A549 (cell line): ENCODE measurements at regions not wholly inside any gene's neighbourhood (a gene's known extent, or its start where the extent isn't known, plus 50 kb on each side); places are given as distances from the start of the nearest gene placed in this dataset.

Source experiments
- BHLHE40 ChIP-seq: IDR thresholded peaks from 2 replicates; pipeline ENCODE4 v1.6.1; 2012; ENCODE audit warnings: low read depth, low read length, inconsistent platforms
- CEBPB ChIP-seq, 2 experiments: fragments of >200 bp in 1 of 2; sonication (Bioruptor Twin) in 1 of 2; formaldehyde crosslinking in 1 of 2; IDR thresholded peaks; 2 replicates each; pipeline ENCODE4 v1.6.1; 2012 to 2016
- MYC ChIP-seq: IDR thresholded peaks from 2 replicates; pipeline ENCODE4 v1.6.1; 2012; ENCODE audit warnings: mild to moderate bottlenecking, inconsistent platforms, low read length, improper control_type of control experiment, borderline replicate concordance
- NFE2L2 ChIP-seq: fragments of 150-350 bp; conservative IDR thresholded peaks from 2 replicates; pipeline ENCODE4 v1.6.1; 2014; ENCODE audit warnings: low read length
- POLR2AphosphoS2 ChIP-seq: conservative IDR thresholded peaks from 2 replicates; pipeline ENCODE4 v1.6.1; 2012; ENCODE audit warnings: low read length, improper control_type of control experiment, inconsistent platforms
- RCOR1 ChIP-seq: fragments of 150-350 bp; IDR thresholded peaks from 2 replicates; pipeline ENCODE4 v1.6.1; 2014; ENCODE audit warnings: antibody characterized with exemption, low read length, low read depth
- SREBF2 ChIP-seq: fragments of 450-650 bp; IDR thresholded peaks from 2 replicates; pipeline ENCODE4 v1.6.1; 2014; ENCODE audit warnings: mild to moderate bottlenecking, moderate library complexity
- TF ChIP-seq, protein P1 (sequence below): fragments of >200 bp; sonication (Bioruptor Twin); formaldehyde crosslinking; IDR thresholded peaks from 3 replicates; pipeline ENCODE4 v1.5.1; 2016
- TF ChIP-seq, protein P2 (sequence below): fragments of 200-600 bp; sonication (generic); IDR thresholded peaks from 2 replicates; pipeline ENCODE4 v1.6.1; 2016; ENCODE audit warnings: antibody characterized with exemption, mild to moderate bottlenecking, moderate library complexity
- TF ChIP-seq, protein P3 (sequence below): fragments of 450-650 bp; IDR thresholded peaks from 2 replicates; pipeline ENCODE4 v1.6.1; 2014; ENCODE audit warnings: antibody characterized with exemption

DNA sequence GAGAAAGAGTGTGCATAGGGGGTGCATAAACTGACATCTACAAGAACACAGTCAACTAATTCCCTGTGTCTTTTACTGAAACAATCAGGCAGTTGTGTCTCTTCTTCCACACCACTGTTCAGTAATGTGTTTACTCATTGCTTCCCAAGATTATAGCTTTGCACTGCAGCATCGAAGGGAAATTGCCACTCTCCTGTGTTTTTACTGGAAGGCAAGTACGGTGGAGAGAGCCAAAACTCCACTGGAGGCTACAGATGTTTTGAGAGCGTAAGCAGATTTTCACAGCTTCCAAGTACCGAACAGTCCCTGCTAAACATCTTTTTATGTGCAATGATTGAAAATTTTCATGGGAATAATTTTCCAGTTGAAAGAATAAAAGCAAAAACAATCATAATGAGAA lies 510.5 kb upstream of the AKR1E2 start:
- TF ChIP-seq, protein P1, sequence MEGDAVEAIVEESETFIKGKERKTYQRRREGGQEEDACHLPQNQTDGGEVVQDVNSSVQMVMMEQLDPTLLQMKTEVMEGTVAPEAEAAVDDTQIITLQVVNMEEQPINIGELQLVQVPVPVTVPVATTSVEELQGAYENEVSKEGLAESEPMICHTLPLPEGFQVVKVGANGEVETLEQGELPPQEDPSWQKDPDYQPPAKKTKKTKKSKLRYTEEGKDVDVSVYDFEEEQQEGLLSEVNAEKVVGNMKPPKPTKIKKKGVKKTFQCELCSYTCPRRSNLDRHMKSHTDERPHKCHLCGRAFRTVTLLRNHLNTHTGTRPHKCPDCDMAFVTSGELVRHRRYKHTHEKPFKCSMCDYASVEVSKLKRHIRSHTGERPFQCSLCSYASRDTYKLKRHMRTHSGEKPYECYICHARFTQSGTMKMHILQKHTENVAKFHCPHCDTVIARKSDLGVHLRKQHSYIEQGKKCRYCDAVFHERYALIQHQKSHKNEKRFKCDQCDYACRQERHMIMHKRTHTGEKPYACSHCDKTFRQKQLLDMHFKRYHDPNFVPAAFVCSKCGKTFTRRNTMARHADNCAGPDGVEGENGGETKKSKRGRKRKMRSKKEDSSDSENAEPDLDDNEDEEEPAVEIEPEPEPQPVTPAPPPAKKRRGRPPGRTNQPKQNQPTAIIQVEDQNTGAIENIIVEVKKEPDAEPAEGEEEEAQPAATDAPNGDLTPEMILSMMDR, result no peak
- TF ChIP-seq, protein P2, sequence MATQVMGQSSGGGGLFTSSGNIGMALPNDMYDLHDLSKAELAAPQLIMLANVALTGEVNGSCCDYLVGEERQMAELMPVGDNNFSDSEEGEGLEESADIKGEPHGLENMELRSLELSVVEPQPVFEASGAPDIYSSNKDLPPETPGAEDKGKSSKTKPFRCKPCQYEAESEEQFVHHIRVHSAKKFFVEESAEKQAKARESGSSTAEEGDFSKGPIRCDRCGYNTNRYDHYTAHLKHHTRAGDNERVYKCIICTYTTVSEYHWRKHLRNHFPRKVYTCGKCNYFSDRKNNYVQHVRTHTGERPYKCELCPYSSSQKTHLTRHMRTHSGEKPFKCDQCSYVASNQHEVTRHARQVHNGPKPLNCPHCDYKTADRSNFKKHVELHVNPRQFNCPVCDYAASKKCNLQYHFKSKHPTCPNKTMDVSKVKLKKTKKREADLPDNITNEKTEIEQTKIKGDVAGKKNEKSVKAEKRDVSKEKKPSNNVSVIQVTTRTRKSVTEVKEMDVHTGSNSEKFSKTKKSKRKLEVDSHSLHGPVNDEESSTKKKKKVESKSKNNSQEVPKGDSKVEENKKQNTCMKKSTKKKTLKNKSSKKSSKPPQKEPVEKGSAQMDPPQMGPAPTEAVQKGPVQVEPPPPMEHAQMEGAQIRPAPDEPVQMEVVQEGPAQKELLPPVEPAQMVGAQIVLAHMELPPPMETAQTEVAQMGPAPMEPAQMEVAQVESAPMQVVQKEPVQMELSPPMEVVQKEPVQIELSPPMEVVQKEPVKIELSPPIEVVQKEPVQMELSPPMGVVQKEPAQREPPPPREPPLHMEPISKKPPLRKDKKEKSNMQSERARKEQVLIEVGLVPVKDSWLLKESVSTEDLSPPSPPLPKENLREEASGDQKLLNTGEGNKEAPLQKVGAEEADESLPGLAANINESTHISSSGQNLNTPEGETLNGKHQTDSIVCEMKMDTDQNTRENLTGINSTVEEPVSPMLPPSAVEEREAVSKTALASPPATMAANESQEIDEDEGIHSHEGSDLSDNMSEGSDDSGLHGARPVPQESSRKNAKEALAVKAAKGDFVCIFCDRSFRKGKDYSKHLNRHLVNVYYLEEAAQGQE, result no peak
- TF ChIP-seq RCOR1 (no peak), SREBF2 (no peak), POLR2AphosphoS2 (no peak), MYC (no peak), NFE2L2 (no peak), CEBPB (IDR thresholded peaks at IDR 0.05) (no peak), BHLHE40 (no peak)
- TF ChIP-seq, protein P3, sequence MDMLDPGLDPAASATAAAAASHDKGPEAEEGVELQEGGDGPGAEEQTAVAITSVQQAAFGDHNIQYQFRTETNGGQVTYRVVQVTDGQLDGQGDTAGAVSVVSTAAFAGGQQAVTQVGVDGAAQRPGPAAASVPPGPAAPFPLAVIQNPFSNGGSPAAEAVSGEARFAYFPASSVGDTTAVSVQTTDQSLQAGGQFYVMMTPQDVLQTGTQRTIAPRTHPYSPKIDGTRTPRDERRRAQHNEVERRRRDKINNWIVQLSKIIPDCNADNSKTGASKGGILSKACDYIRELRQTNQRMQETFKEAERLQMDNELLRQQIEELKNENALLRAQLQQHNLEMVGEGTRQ, result no peak
